GM12878 (cell line): ENCODE measurements at regions not wholly inside any gene's neighbourhood (a gene's known extent, or its start where the extent isn't known, plus 50 kb on each side); places are given as distances from the start of the nearest gene placed in this dataset.

Source experiments
- BHLHE40 ChIP-seq, 2 experiments: fragments of 450-650 bp in 1 of 2; IDR thresholded peaks; 2 replicates each; pipeline ENCODE4 v1.6.1; 2011 to 2017; ENCODE audit warnings: low read depth in 2 of 2, borderline replicate concordance in 1 of 2, improper control_type of control experiment in 1 of 2, low read length in 1 of 2, mild to moderate bottlenecking in 1 of 2
- CREM ChIP-seq: IDR thresholded peaks from 2 replicates; pipeline ENCODE4 v1.6.1; 2014; ENCODE audit warnings: antibody characterized with exemption, low read depth
- IKZF2 ChIP-seq, 2 experiments: fragments of 450-650 bp; IDR thresholded peaks; 2 replicates each; pipeline ENCODE4 v1.6.1; 2017; ENCODE audit warnings: mild to moderate bottlenecking in 2 of 2, moderate library complexity in 2 of 2
- KLF5 ChIP-seq: fragments of 450-650 bp; IDR thresholded peaks from 2 replicates; pipeline ENCODE4 v1.6.1; 2014; ENCODE audit warnings: mild to moderate bottlenecking; ENCODE audit not compliant: partially characterized antibody
- MXI1 ChIP-seq: fragments of 150-350 bp; IDR thresholded peaks from 2 replicates; pipeline ENCODE4 v1.6.1; 2011; ENCODE audit warnings: low read depth, mild to moderate bottlenecking, inconsistent platforms, low read length, improper control_type of control experiment
- PAX5 ChIP-seq: IDR thresholded peaks from 2 replicates; pipeline ENCODE4 v1.6.1; 2011; ENCODE audit warnings: low read depth, low read length, borderline replicate concordance
- POLR2AphosphoS5 ChIP-seq: IDR thresholded peaks from 2 replicates; pipeline ENCODE4 v1.6.1; 2011; ENCODE audit warnings: mild to moderate bottlenecking, low read length, inconsistent platforms
- ZNF217 ChIP-seq: fragments of 450-650 bp; IDR thresholded peaks from 2 replicates; pipeline ENCODE4 v1.6.1; 2017; ENCODE audit warnings: antibody characterized with exemption, mild to moderate bottlenecking
- ZNF592 ChIP-seq: fragments of 450-650 bp; IDR thresholded peaks from 2 replicates; pipeline ENCODE4 v1.6.1; 2017; ENCODE audit warnings: mild to moderate bottlenecking, moderate library complexity
- TF ChIP-seq, protein P1 (sequence below): fragments of 150-350 bp; IDR thresholded peaks from 2 replicates; pipeline ENCODE4 v1.6.1; 2016; ENCODE audit warnings: low read depth, low read length
- TF ChIP-seq, protein P2 (sequence below): fragments of 450-650 bp; conservative IDR thresholded peaks from 2 replicates; pipeline ENCODE4 v1.6.1; 2017; ENCODE audit warnings: mild to moderate bottlenecking, moderate library complexity
- TF ChIP-seq, protein P3 (sequence below): IDR thresholded peaks from 2 replicates; pipeline ENCODE4 v1.6.1; 2012; ENCODE audit warnings: low read depth, low read length, improper control_type of control experiment

- TF ChIP-seq, protein P1, sequence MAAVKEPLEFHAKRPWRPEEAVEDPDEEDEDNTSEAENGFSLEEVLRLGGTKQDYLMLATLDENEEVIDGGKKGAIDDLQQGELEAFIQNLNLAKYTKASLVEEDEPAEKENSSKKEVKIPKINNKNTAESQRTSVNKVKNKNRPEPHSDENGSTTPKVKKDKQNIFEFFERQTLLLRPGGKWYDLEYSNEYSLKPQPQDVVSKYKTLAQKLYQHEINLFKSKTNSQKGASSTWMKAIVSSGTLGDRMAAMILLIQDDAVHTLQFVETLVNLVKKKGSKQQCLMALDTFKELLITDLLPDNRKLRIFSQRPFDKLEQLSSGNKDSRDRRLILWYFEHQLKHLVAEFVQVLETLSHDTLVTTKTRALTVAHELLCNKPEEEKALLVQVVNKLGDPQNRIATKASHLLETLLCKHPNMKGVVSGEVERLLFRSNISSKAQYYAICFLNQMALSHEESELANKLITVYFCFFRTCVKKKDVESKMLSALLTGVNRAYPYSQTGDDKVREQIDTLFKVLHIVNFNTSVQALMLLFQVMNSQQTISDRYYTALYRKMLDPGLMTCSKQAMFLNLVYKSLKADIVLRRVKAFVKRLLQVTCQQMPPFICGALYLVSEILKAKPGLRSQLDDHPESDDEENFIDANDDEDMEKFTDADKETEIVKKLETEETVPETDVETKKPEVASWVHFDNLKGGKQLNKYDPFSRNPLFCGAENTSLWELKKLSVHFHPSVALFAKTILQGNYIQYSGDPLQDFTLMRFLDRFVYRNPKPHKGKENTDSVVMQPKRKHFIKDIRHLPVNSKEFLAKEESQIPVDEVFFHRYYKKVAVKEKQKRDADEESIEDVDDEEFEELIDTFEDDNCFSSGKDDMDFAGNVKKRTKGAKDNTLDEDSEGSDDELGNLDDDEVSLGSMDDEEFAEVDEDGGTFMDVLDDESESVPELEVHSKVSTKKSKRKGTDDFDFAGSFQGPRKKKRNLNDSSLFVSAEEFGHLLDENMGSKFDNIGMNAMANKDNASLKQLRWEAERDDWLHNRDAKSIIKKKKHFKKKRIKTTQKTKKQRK = no peak
- no peak for TF ChIP-seq POLR2AphosphoS5
- no peak for TF ChIP-seq BHLHE40 (IDR thresholded peaks at IDR 0.05; ENCODE audit: borderline replicate concordance in 1 of 2, low read depth in 2 of 2, low read length in 1 of 2)
- no peak for TF ChIP-seq IKZF2 (IDR thresholded peaks at IDR 0.05)
- TF ChIP-seq, protein P2, sequence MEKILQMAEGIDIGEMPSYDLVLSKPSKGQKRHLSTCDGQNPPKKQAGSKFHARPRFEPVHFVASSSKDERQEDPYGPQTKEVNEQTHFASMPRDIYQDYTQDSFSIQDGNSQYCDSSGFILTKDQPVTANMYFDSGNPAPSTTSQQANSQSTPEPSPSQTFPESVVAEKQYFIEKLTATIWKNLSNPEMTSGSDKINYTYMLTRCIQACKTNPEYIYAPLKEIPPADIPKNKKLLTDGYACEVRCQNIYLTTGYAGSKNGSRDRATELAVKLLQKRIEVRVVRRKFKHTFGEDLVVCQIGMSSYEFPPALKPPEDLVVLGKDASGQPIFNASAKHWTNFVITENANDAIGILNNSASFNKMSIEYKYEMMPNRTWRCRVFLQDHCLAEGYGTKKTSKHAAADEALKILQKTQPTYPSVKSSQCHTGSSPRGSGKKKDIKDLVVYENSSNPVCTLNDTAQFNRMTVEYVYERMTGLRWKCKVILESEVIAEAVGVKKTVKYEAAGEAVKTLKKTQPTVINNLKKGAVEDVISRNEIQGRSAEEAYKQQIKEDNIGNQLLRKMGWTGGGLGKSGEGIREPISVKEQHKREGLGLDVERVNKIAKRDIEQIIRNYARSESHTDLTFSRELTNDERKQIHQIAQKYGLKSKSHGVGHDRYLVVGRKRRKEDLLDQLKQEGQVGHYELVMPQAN = no peak
- TF ChIP-seq ZNF217 = no peak
- TF ChIP-seq CREM = no peak
- no peak for TF ChIP-seq MXI1
- TF ChIP-seq PAX5 = no peak
- TF ChIP-seq, protein P3, sequence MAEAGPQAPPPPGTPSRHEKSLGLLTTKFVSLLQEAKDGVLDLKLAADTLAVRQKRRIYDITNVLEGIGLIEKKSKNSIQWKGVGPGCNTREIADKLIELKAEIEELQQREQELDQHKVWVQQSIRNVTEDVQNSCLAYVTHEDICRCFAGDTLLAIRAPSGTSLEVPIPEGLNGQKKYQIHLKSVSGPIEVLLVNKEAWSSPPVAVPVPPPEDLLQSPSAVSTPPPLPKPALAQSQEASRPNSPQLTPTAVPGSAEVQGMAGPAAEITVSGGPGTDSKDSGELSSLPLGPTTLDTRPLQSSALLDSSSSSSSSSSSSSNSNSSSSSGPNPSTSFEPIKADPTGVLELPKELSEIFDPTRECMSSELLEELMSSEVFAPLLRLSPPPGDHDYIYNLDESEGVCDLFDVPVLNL = no peak
- no peak for TF ChIP-seq KLF5
- no peak for TF ChIP-seq ZNF592
Measured at GRCh38 chr15:94793207-94793606, 561.8 kb downstream of the MCTP2 start (continued).
